K562 (cell line): ENCODE measurements at regions not wholly inside any gene's neighbourhood (a gene's known extent, or its start where the extent isn't known, plus 50 kb on each side); places are given as distances from the start of the nearest gene placed in this dataset.

Experiments used
- ATAC-seq: fragments of 200-7000 bp; cut with Tn5 transposase; 3 replicates; pipeline ENCODE4 v1.9.1; 2020; ENCODE audit warnings: moderate library complexity
- BruUV-seq: library from RNA; stranded (reverse); fragments of 400-500 nt; replicated peaks from 2 replicates; lab custom pipeline; 2021; lab: Mats Ljungman, UMichigan
- CTCF ChIA-PET: fragments of 300-600 bp; formaldehyde crosslinking; extraction: SDS; loops from one replicate; lab custom pipeline; 2021; ENCODE audit warnings: low intra/inter-chr PET ratio; lab: Yijun Ruan, JAX
- POLR2A ChIA-PET: fragments of 300-600, 350-650 bp; sonication (Branson Sonifier 250); formaldehyde crosslinking; extraction: SDS; loops from one replicate; lab custom pipeline; 2021; ENCODE audit warnings: antibody characterized with exemption, inconsistent platforms; lab: Yijun Ruan, JAX
- DNase-seq, 4 experiments: peaks; one replicate each; pipeline versions ENCODE4 v3.0.0 to v3.0.0-alpha.2; 2011 to 2018; ENCODE audit warnings: low spot score in 3 of 4, mixed read lengths in 3 of 4; ENCODE audit errors: extremely low read depth in 1 of 4
- FAIRE-seq: peaks from 2 replicates; lab custom pipeline; 2011; peaks lifted over from hg19 to GRCh38; lab: Jason Lieb, UNC
- H2AFZ ChIP-seq: 2 replicates; pipeline ENCODE4 v1.6.0; 2011; ENCODE audit warnings: low read depth, low read length, control low read depth, inconsistent platforms
- H3K27ac ChIP-seq: fragments of 200-600 bp; 3 replicates; pipeline ENCODE4 v1.8.0; 2011; ENCODE audit warnings: low read depth, mild to moderate bottlenecking, control low read depth, inconsistent platforms, low read length, moderate library complexity, mixed read lengths; ENCODE audit errors: extremely low read depth
- H3K27me3 ChIP-seq, 2 experiments: fragments of 300-600 bp in 1 of 2; 2 replicates in 1 of 2; 3 replicates in 1 of 2; pipeline versions ENCODE4 v1.6.0 to v1.8.0; 2011; ENCODE audit warnings: inconsistent platforms in 2 of 2, low read length in 2 of 2, mild to moderate bottlenecking in 1 of 2, mixed read lengths in 1 of 2, moderate library complexity in 1 of 2; ENCODE audit not compliant: control insufficient read depth in 2 of 2, insufficient read depth in 2 of 2
- H3K36me3 ChIP-seq: fragments of 300-600 bp; 3 replicates; pipeline ENCODE4 v1.8.0; 2011; ENCODE audit warnings: mild to moderate bottlenecking, low read length, inconsistent platforms; ENCODE audit not compliant: control insufficient read depth, insufficient read depth
- H3K4me1 ChIP-seq, 2 experiments: fragments of 200-600 bp in 1 of 2; replicated peaks in 1 of 2; 2 replicates in 1 of 2; 3 replicates in 1 of 2; pipeline versions ENCODE4 v1.5.1 to v1.8.0; 2011; ENCODE audit warnings: inconsistent platforms in 2 of 2, low read length in 2 of 2, mild to moderate bottlenecking in 1 of 2, mixed read lengths in 1 of 2, moderate library complexity in 1 of 2; ENCODE audit not compliant: control insufficient read depth in 2 of 2, insufficient read depth in 2 of 2
- H3K4me2 ChIP-seq: 2 replicates; pipeline ENCODE4 v1.6.1; 2011; ENCODE audit warnings: low read length, control low read depth, inconsistent platforms, mixed read lengths; ENCODE audit not compliant: insufficient read depth
- H3K4me3 ChIP-seq: fragments of 200-600 bp; sonication (generic), shearing (Covaris generic); 2 replicates; pipeline ENCODE4 v1.5.1; 2016; ENCODE audit warnings: control low read depth, inconsistent platforms
- H3K79me2 ChIP-seq: fragments of 200-600 bp; 3 replicates; pipeline ENCODE4 v1.8.0; 2011; ENCODE audit warnings: low read length, inconsistent platforms; ENCODE audit not compliant: control insufficient read depth, insufficient read depth
- H3K9ac ChIP-seq, 2 experiments: 2 replicates each; pipeline versions ENCODE4 v1.6.0 to v1.6.1; 2011; ENCODE audit warnings: low read depth in 2 of 2, low read length in 2 of 2, control low read depth in 1 of 2, inconsistent platforms in 1 of 2, mild to moderate bottlenecking in 1 of 2, mixed read lengths in 1 of 2; ENCODE audit not compliant: insufficient read depth in 1 of 2
- H3K9me1 ChIP-seq: one replicate; pipeline ENCODE4 v1.6.0; 2011; ENCODE audit warnings: inconsistent platforms, mild to moderate bottlenecking, low read length, moderate library complexity; ENCODE audit not compliant: control insufficient read depth, insufficient read depth
- H3K9me3 ChIP-seq: replicated peaks from 2 replicates; pipeline ENCODE4 v1.5.1; 2011; ENCODE audit warnings: low read depth, low read length, inconsistent platforms; ENCODE audit not compliant: control insufficient read depth, insufficient read depth
- H4K20me1 ChIP-seq: replicated peaks from 2 replicates; pipeline ENCODE4 v1.6.1; 2011; ENCODE audit warnings: low read length, inconsistent platforms, mixed read lengths; ENCODE audit not compliant: control insufficient read depth, insufficient read depth
- FUS ChIP-seq: fragments of 200-400 bp; formaldehyde crosslinking; optimal IDR thresholded peaks from 2 replicates; pipeline ENCODE3; 2017; ENCODE audit warnings: low read depth, low read length
- HCFC1 ChIP-seq: IDR thresholded peaks from 2 replicates; pipeline ENCODE4 v1.6.1; 2012; ENCODE audit warnings: low read depth, low read length, improper control_type of control experiment
- HDAC1 ChIP-seq, 2 experiments: fragments of 450-650 bp; IDR thresholded peaks; 2 replicates each; pipeline ENCODE4 v1.6.1; 2016 to 2017; ENCODE audit warnings: inconsistent platforms in 1 of 2, mild to moderate bottlenecking in 1 of 2, moderate library complexity in 1 of 2
- MCM3 ChIP-seq: fragments of 450-650 bp; IDR thresholded peaks from 2 replicates; pipeline ENCODE4 v1.6.1; 2016
- NCOA6 ChIP-seq: fragments of 450-650 bp; IDR thresholded peaks from 2 replicates; pipeline ENCODE4 v1.6.1; 2017; ENCODE audit warnings: mild to moderate bottlenecking
- SOX6 ChIP-seq: fragments of 450-650 bp; IDR thresholded peaks from 2 replicates; pipeline ENCODE4 v1.6.1; 2014; ENCODE audit warnings: mild to moderate bottlenecking
- TCF3 ChIP-seq: sonication (generic); formaldehyde crosslinking; IDR thresholded peaks from 2 replicates; pipeline ENCODE4 v1.4.0; 2020; ENCODE audit warnings: mild to moderate bottlenecking, missing genetic modification reagents
- ZBTB7A ChIP-seq: IDR thresholded peaks from 2 replicates; pipeline ENCODE4 v1.6.1; 2011; ENCODE audit warnings: low read depth, mild to moderate bottlenecking, low read length, moderate library complexity, borderline replicate concordance; ENCODE audit not compliant: control insufficient read depth
- ZKSCAN3 ChIP-seq: fragments of 250-450 bp; sonication (Bioruptor Pico); IDR thresholded peaks from 2 replicates; pipeline ENCODE4 v1.4.0; 2020
- ZNF184 ChIP-seq: sonication (generic); formaldehyde crosslinking; IDR thresholded peaks from 2 replicates; pipeline ENCODE4 v1.5.0; 2020; ENCODE audit warnings: missing genetic modification reagents
- WGBS: fragments of 100-300 bp; shearing (Covaris generic); methylation state at CpG from one replicate; pipeline ENCODE4 v1.1.6; 2016; ENCODE audit warnings: low coverage, mixed read lengths; ENCODE audit not compliant: insufficient coverage; ENCODE audit errors: missing lambda C conversion rate; 5-methylcytosine and 5-hydroxymethylcytosine counted together
- in situ Hi-C: fragments of 300-500 bp; cut with MboI; formaldehyde crosslinking; loops from 4 replicates; pipeline ENCODE4 v1.15.0; 2018; ENCODE audit warnings: inconsistent platforms, mixed read lengths
- intact Hi-C: fragments of 100-400 bp; cut with micrococcal nuclease; formaldehyde crosslinking; loops from 2 replicates; pipeline ENCODE4 v1.14.2; 2022
- TF ChIP-seq, protein P1 (sequence below): IDR thresholded peaks from 3 replicates; pipeline ENCODE4 v1.6.1; 2011; ENCODE audit warnings: borderline replicate concordance, mild to moderate bottlenecking, moderate library complexity; ENCODE audit not compliant: insufficient read length; ENCODE audit errors: extremely low read depth
- TF ChIP-seq, protein P2 (sequence below): fragments of 250-450 bp; sonication (Bioruptor Pico); IDR thresholded peaks from 2 replicates; pipeline ENCODE4 v1.4.0; 2020; ENCODE audit warnings: borderline replicate concordance

DNA sequence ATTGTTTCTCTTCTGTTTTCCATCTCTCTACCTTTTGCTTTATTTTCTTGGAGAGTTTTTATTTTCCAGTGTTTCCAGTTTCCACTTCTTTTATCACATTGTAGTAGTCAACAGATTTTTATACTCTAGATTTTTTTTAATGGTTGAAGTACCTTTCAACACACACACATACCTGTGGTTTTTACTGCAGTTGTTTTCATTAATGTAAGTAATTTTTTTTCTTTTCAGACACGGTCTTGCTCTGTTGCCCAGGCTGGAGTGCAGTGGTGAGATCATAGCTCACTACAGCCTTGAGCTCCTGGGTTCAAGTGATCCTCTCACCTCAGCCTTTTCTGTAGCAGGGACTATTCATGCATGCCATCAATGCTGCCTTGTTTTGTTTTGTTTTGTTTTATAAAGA, 472.5 kb upstream of the SGO1 start:
- BruUV-seq = no TSS peak
- WGBS = 0% methylated on average over 1 of the region's 1 CpG
- POLR2A ChIA-PET = no interaction called here
- in situ Hi-C loops = loop anchor here (10.0 kb wide), 1 partner anchor 424 kb away; no protein-coding TSS in a partner anchor
- Histone ChIP-seq H2AFZ (no peak overlapping the region), H4K20me1 (no peaks in the 10 kb centered on the region), H3K9ac (no peak overlapping the region)
- TF ChIP-seq FUS (no peak), HDAC1 (IDR thresholded peaks at IDR 0.05) (no peak), ZKSCAN3 (no peak), MCM3 (no peak), TCF3 (no peak), ZBTB7A (no peak), ZNF184 (CRISPR knock-in tag) (no peak), SOX6 (no peak), HCFC1 (no peak), NCOA6 (no peak)
- TF ChIP-seq, protein P1, sequence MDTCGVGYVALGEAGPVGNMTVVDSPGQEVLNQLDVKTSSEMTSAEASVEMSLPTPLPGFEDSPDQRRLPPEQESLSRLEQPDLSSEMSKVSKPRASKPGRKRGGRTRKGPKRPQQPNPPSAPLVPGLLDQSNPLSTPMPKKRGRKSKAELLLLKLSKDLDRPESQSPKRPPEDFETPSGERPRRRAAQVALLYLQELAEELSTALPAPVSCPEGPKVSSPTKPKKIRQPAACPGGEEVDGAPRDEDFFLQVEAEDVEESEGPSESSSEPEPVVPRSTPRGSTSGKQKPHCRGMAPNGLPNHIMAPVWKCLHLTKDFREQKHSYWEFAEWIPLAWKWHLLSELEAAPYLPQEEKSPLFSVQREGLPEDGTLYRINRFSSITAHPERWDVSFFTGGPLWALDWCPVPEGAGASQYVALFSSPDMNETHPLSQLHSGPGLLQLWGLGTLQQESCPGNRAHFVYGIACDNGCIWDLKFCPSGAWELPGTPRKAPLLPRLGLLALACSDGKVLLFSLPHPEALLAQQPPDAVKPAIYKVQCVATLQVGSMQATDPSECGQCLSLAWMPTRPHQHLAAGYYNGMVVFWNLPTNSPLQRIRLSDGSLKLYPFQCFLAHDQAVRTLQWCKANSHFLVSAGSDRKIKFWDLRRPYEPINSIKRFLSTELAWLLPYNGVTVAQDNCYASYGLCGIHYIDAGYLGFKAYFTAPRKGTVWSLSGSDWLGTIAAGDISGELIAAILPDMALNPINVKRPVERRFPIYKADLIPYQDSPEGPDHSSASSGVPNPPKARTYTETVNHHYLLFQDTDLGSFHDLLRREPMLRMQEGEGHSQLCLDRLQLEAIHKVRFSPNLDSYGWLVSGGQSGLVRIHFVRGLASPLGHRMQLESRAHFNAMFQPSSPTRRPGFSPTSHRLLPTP = no peak
- TF ChIP-seq, protein P2, sequence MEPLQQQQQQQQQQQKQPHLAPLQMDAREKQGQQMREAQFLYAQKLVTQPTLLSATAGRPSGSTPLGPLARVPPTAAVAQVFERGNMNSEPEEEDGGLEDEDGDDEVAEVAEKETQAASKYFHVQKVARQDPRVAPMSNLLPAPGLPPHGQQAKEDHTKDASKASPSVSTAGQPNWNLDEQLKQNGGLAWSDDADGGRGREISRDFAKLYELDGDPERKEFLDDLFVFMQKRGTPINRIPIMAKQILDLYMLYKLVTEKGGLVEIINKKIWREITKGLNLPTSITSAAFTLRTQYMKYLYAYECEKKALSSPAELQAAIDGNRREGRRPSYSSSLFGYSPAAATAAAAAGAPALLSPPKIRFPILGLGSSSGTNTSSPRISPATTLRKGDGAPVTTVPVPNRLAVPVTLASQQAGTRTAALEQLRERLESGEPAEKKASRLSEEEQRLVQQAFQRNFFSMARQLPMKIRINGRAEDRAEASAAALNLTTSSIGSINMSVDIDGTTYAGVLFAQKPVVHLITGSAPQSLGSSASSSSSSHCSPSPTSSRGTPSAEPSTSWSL = no peak
- TF ChIP-seq, all 486 proteins: peak for 0
- Histone ChIP-seq H3K4me2 (no peak overlapping the region), H3K27ac (no peak overlapping the region), H3K9me3 (no peaks in the 10 kb centered on the region), H3K9me1 (no peaks in the 10 kb centered on the region), H3K36me3 (no peaks in the 10 kb centered on the region), H3K79me2 (no peaks in the 10 kb centered on the region), H3K4me1 (no peaks in the 10 kb centered on the region), H3K27me3 (no peaks in the 10 kb centered on the region), H3K4me3 (no peak overlapping the region)
- DNase-seq (no peak), ATAC-seq (no peak), FAIRE-seq (no peak)
- intact Hi-C loops = no loop called here
- CTCF ChIA-PET = no interaction called here
